MV-4-11 (cell line): ENCODE measurements at regions not wholly inside any gene's neighbourhood (a gene's known extent, or its start where the extent isn't known, plus 50 kb on each side); places are given as distances from the start of the nearest gene placed in this dataset.

ENCODE experiments used
- DNase-seq: peaks from one replicate; lab custom pipeline; 2025; lab: John Stamatoyannopoulos, UW

DNA sequence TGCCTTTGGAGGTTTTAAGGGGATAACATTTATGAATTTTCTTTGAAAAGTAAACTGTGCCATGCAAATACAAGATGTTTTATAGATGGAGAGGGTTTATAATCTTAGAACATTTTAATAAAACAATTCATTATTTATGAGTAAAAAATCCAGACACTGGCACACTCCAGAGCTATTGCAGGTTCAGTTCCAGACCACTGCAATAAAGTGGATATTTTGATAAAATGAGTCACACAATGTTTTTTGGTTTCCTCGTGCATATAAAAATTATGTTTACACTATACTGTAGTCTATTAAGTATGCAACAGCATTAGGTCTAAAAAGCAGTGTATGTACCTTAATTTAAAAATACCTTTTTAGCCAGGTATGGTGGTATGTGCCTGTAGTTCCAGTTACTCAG, 146.2 kb upstream of the ZBED5 start:
- no peak for DNase-seq

DNA sequence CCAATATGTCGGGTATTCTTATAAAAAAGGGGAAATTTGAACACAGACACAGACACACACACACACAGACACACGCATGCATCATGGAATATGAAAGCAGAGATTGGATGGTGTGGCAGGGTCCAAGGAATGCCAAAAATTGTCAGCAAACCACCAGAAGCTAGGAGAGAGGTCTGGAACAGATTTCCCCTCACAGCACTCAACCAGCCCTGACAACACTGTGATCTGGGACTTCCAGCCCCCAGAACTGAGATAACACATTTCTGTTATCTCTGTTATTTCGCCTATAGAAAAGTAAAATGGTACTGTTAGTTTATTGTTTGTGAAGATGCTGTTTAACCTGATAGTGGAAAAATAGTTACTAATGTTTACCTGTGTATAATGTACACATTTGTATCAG, 145.4 kb upstream of the ZBED5 start:
- no peak for DNase-seq

DNA sequence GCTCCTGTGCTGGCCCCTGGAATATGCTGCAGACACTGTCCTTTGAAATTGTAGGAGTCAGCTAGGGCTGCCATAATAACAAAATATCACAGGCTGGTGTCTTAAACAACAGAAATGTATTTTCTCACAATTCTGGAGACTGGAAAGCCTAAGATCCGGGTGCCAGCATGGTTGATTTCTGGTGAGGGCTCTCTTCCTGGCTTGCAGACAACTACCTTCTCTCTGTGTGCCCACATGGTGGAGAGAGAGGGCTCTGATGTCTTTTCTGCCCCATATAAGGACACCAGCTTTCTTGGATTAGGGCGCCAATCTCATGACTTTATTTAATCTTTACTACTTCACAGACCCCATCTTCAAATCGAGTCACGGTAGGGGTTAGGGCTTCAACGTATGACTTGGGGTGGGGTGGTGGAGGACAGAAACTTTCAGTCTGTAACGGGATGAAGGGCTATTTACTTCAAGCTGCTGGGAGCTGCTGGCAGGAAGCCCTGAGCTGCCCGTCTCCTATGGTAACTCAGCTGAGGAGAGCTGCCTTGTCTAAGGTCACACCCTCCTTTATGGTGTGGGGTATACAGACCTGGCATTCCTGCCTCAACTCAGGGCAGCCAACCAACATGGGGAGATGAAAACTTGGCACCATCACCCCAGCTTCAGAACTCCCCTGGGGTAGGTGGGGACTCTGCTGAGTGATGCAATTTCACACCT, 142.9 kb upstream of the ZBED5 start:
- no peak for DNase-seq

DNA sequence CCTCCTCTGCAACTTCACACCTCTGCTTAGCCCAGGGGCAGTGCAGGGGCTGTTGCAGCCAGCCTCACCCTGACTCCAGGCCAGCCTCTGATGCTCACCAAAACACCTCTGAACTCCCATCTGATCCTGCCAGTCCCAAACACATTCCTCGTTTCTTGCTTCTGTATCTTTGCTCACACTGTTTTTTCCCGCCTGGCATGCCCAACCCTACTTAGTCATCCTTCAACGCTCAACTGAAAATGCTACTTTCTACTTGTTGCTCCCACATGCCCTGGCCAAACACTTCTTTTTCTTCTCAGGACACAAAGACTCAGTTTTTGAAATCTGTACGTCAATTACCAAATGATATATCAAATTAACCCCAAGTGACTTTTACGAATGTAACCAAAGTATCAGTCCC, 140.8 kb upstream of the ZBED5 start:
- no peak for DNase-seq

DNA sequence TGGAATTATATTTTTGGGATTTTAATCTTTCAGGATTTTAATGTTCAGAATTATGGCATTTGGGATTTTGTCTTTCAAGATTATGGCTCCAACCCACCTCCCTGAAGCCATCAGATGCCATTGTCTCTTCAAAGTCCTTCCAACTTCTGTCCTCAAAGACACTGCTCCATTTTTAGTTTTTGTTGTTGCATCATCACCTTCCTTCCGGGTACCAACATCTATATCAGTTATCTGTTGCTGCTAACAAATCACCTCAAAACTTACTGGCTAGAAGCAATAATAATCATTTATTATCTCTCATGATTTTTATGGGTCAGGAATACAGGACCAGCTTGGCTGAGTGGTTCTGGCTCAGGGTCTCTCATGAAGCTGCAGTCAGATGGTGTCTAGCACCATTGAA, 138.8 kb upstream of the ZBED5 start:
- no peak for DNase-seq

DNA sequence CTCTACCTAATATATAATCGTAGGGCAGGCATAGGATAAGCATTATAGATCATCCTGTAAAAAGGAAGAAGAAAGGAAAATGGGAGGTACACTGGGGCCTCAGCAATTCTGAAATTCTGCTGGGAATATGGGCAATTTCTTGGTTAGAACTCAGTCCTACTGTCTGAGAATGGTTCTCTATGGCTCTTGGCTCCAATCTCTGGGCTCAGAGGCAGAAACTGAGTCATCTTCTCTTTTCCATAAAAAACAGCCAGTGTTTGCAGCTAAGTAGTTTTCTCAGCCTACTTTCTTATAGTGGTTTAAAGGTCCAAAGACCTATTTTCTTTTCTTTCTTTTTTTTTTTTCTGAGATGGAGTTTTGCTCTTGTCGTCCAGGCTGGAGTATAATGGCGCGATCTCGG, 135.8 kb upstream of the ZBED5 start:
- no peak for DNase-seq

DNA sequence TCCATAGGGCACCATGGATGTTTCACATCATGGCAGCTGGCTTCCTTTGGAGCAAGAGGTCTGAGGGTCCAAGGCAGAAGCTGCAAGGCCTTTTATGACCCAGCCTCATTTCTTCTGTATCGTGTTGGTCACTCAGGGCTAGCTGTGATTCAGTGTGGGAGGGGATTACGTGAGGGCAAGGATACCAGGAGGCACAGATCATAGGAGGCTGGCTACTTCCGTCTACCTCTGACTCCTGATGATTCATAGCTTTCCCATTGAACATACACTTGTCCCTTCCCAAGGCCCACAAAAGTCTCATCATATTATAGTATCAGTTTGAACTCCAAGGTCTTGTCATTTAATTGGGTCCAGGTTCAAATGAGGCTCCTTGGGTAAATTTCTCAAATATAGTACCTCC, 135.3 kb upstream of the ZBED5 start:
- no peak for DNase-seq

DNA sequence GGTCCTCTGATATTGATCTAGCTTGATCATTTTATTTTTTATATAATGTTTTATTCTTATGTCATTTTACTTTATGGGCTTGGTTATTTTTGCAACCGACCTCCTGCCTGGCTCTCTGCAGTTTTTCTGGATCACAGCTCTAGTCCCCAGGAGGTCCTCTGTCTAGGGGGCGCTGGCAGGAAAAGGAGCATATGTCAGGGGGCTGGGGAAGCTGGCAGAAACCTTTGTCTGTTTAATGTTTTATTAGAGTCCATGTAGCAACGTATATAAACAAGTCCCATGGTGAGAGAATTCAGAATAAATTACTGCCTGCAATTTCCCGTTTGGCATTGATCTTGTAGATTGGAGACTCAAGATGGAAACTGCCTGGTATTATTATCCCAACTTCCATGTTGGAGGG, 133.5 kb upstream of the ZBED5 start:
- DNase-seq, result no peak

DNA sequence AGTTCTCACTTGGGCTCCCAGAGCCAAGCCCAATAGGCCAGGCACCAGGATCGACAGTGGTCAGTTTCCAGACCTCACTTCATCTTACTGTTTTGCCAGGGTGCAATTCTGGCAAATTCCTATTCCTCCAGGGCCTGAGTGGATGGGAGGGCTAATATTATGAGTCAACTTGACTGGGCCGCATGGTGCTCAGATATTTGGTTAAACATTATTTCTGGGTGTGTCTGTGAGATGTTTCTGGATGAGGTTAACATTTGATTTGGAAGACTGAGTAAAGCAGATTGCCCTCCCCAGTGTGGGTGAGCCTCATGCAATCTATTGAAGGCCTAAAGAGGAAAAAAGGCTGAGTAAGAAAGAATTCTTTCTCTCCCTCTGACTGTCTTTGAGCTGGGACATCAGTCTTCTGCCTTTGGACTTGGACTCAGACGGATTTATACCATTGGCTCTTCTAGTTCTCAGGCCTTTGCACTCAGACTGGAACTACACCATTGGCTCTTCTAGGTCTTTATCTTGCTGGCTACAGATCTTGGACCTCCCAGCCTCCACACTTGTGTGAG, 132.9 kb upstream of the ZBED5 start:
- DNase-seq, result no peak

DNA sequence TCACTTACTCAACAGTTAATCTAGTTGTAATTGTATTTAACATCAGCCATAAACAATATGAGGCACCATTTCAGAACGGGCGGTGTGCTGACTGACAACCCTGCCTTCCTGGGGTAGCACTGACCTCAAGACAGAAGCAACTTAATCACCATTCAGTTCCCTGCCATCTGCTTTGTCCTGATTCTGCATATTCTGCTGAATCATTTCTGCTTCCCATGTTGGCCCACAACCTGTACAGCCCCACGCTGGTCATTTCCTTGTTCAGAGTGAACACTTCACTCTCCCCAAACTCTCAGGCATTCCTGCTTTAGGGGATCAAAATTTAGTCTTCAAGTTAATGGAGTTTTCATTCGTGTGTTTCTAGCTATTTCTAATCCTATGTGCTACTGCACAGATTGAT, 132.3 kb upstream of the ZBED5 start:
- DNase-seq, result peak; percentile 13

DNA sequence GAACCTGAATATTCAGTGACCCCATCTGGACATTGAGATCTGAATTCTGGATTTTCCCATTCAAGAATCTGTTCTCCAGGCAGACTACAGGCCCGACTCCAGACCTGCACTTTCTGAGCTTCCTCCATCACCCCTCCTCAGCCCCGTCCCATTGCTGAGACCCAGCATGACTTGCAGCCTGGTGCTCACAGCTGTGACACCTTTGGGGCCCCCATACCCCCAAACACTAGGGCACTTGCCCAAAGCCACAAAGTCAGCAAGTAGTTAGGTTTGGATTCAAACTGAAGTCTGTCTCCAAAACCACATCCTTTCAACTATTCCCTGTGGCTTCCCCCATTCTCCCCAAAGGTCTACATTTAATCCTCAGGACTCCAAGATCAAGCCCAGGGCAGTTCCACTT, 128.2 kb upstream of the ZBED5 start:
- DNase-seq, result peak; percentile 27

DNA sequence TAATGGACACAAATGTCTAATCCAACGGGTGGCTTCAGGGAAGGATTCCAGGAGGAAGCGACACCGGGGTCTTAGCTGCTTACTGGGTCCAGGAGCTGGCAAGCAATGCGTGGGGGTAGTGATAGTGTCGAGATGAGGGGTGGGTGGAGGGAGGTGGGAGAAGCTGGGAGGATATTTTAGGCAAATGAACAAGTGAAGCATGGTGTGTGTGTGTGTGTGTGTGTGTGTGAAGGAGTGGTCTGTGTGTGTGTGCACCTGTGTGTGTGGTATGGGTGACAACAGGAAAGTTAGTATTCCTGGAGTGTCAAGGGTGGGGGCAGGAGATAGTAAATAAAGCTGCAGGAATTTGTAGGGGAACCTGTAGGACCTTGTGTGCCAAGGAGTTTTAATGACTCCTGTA, 126.9 kb upstream of the ZBED5 start:
- DNase-seq, result no peak

DNA sequence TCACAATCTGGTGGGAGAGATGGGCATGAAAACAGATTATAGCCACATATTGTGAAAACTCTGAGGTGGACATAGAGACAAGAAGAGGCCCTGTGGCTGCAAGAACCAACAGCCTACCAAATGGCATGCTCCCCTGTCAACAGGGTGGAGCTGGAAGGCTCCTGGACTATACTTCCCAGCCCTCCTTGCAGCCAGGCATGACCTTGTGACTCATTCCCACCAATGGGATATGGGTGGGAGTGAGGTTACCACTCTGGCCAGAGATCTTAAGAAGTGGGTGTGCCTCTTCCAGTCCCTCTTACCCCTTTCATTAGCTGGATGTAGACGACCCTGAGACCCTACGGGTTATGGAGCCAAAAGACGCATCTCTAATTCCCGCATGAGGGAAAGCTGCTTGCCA, 126.4 kb upstream of the ZBED5 start:
- DNase-seq, result no peak

DNA sequence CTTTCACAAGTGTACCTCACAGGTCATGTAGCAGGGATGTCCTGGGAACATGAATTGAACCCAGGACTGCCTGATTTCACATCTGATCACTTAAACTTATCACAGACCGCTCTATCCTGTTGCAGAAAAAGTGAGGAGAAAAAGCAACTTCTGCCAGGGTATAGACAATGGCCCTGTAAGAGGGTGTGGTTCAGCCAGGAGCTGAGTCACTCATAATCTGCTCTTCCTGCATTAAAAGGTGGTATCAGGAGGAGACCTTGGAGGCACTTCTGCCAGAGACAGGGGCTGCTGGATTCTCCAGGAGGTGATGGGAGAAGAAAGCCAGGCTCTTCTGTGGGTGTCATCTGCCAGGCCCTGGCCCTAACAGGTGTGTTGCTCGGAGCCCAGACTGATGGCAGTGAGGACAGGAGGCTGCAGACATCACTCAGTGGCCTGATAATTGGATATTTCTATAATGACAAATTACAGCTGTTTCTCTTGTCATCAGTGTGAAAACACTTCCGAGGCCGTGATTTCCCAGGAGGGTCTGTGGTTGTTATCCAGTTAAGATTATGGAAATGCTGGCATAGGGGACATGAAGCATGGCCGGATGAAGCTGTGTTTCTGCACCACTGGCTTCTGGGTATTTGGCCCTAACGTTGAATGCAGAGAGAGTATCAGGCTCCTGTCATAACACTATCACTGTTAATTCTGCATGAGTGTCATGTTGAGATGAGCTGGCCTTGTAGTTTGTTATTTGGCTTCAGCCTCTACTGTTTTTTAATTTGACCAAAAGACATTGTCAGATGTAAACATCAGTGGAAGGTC, 125.1 kb upstream of the ZBED5 start:
- DNase-seq, result no peak

DNA sequence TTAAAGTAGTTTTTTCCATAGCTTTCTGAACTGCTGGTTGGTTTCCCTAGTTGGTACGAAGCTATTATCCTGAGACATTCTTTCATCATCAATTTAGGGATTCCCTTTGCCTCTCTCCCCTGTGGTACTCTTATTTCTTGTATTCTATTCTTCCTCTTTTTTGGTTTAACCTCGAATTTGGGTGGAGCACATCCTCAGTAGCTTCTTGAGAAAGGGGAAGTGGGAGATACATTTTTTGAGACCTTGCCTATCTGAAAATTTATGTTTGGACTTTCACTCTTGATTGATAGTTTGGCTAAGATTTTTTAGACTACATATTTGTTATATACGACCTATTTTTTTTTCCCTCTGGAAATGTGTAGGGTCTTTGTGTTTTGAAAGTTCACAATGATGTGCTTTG, 121.7 kb upstream of the ZBED5 start:
- peak; percentile 97 for DNase-seq

DNA sequence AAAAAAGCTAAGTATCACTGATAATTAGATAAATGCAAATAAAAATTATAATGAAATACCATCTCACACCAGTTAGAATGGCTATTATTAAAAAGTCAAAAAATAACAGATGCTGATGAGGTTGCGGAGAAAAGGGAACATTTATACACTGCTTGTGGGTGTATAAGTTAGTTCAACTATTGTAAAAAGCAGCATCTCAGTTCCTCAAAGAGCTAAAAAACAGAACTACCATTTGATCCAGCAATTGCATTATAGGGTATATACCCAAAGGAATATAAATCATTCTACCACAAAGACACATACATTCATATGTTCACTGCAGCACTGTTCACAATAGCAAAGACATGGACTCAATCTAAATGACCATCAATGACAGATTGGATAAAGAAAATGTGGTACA, 120.3 kb upstream of the ZBED5 start:
- peak; percentile 90 for DNase-seq

DNA sequence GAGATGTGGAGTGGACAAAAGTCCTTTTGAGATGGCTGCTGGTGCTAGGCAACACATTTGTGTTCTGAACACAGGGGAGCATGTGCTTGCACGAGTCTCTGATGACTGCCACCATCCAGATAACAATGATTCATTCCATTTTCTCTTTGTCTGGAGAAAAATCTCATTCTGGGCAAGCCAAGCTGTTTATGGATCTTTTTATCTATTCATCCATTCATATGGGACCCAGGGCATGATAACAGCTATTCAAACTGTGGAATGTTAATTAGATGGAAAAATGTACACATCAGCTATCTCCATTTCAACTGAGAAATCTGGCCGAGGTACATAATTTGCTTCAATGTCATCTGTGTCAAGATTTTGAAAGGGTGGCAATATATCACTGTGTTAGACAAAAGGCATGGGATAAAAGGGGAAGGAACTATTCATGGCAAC, 117.5 kb upstream of the ZBED5 start:
- DNase-seq, result no peak

DNA sequence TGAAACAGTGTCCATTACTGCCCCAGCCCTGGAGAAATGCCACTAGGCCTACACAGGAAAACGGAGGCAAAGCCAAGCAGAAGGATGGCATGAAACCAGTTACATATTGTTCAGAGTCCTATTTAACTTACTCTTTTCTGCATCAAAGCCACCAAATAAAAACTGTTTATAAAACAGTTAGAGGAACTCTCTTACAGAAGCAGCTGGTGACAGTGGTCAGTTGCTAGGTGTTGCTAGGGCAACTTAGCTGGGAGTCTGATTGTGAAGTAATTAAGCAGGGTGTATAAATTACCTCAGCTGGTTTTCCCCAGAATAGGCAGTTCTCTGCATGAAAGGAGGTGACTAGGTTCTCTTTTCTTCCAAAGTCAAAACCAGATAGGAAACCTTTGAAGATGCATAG, 115.6 kb upstream of the ZBED5 start:
- peak; percentile 46 for DNase-seq

DNA sequence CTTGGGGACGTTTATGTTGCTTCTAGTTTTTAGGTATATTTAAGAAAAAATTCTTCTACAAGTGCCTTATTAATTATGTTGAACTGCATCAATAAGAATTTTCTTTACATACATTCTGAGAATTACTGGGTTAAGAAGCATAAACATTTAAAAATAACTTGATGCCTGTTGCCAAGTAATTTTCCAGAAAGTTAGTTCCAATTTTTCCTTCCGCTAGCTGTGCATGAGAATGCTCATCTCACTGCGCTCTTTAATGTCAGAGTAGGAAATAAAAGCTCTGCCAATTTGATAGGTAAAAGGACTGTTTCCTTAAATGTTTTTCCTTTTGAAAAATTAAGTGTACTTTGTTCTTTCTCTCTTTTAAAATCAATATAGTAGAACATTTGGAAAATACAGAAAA, 113.1 kb upstream of the ZBED5 start:
- DNase-seq, result no peak

DNA sequence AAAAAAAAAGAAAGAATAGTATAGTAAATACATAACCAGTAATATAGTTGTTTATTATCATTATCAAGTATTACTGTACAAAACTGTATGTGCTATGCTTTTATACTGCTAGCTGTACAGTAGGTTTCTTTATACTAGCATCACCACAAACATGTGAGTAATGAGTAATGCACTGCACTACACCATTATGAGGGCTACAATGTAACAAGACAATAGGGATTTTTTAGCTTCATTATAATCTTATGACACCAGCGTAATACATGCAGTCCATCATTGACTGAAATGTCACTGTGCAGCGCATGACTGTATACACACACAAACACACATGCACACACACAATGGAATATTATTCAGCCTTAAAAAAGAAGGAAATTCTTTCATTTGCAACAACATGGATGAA, 111.5 kb upstream of the ZBED5 start:
- no peak for DNase-seq

DNA sequence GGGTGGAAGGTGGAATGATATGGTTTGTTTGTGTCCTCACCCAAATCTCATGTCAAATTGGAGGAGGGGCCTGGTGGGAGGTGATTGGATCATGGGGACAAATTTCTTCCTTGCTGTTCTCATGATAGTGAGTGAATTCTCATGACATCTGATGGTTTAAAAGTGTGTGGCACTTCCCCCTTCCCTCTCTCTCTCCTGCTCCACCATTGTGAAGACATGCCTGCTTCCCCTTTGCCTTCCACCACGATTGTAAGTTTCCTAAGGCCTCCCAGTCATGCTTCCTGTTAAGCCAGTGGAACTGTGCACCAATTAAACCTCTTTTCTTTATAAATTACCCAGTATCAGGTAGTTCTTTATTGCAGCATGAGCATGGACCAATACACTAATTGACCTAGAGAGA, 99.0 kb upstream of the ZBED5 start:
- peak; percentile 66 for DNase-seq

DNA sequence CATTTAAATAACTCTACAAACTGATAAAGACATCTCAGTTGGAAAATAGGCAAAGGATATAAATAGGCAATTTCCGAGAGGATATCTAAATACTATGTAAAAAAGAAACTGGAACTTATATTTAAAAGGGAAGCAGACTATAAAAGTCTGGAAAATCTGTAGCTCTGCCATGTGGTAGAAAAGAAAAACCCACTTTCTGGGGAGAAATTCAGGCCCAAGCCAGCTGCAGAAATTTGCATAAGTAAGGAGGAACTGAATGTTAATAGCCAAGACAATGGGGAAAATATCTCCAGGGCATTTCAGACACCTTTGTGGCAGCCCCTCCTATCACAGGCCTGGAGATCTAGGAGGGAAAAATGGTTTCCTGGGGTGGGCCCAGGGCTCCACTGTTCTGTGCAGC, 97.8 kb upstream of the ZBED5 start:
- peak; percentile 57 for DNase-seq

DNA sequence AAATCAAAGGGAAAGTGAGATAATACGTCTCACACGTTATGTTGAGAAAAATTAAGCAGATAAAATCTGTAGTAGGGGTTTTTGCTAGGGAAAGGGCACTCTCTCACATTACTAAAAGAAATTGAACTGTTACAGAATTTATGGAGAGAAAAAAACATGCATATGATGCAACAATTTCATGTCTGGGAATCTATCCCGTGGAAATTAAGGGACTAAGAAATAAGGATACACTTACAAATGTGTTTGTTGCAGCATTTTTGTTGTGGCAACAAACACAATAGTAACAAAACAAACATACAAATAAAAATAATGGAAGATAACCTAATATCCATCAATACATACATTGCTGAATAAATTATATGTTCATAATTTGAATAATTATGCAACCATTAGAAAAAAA, 96.3 kb upstream of the ZBED5 start:
- no peak for DNase-seq

DNA sequence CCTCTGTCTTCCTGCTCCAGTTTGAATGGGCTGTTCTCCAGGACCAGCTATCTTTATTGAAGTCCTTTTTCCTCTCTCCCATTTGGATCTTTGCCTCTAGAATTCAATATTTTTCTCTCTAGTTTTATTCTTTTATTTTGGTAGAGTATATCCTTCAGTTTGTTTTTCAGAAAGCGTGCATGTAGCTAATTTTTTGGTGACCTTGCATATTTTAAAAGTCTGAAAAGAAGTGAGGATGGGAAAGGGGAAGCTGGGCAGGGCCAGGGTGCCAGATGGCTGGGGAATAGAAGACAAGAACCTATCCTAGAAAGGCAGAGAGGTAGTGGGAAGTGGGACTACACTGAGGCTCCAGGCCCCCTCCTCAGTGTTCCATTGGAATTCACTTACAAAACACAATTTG, 95.0 kb upstream of the ZBED5 start:
- DNase-seq, result no peak
